Kidney capillary endothelial cell (primary cell): ENCODE measurements at regions not wholly inside any gene's neighbourhood (a gene's known extent, or its start where the extent isn't known, plus 50 kb on each side); places are given as distances from the start of the nearest gene placed in this dataset.

Experiments
- DNase-seq: peaks from one replicate; pipeline ENCODE4 v3.0.0-alpha.2; 2018; ENCODE audit warnings: low spot score

- DNase-seq, result no peak
Observed at GRCh38 chr1:4425892-4426291, 228.5 kb upstream of the AJAP1 start.

GRCh38 chr1:4428711-4429110 is 225.7 kb upstream of the AJAP1 start:
- no peak for DNase-seq

GRCh38 chr1:4430406-4431365 is 223.7 kb upstream of the AJAP1 start:
- no peak for DNase-seq

GRCh38 chr1:4431491-4431890 is 222.9 kb upstream of the AJAP1 start:
- no peak for DNase-seq

- DNase-seq, result no peak
Observed at GRCh38 chr1:4433075-4433474, 221.3 kb upstream of the AJAP1 start.

GRCh38 chr1:4444086-4444485 is 210.3 kb upstream of the AJAP1 start:
- no peak for DNase-seq

GRCh38 chr1:4447778-4448420 is 206.5 kb upstream of the AJAP1 start:
- no peak for DNase-seq

- DNase-seq, result no peak
Observed at GRCh38 chr1:4449972-4450371, 204.4 kb upstream of the AJAP1 start.

GRCh38 chr1:4452701-4453100 is 201.7 kb upstream of the AJAP1 start:
- no peak for DNase-seq

GRCh38 chr1:4460052-4460451 is 194.4 kb upstream of the AJAP1 start:
- DNase-seq, result no peak

- DNase-seq, result no peak
Observed at GRCh38 chr1:4460651-4461050, 193.8 kb upstream of the AJAP1 start.

- DNase-seq, result no peak
Observed at GRCh38 chr1:4461726-4462290, 192.6 kb upstream of the AJAP1 start.

GRCh38 chr1:4462831-4463484 is 191.5 kb upstream of the AJAP1 start:
- DNase-seq, result no peak

GRCh38 chr1:4463631-4464030 is 190.8 kb upstream of the AJAP1 start:
- no peak for DNase-seq

- DNase-seq, result no peak
Observed at GRCh38 chr1:4464478-4464877, 189.9 kb upstream of the AJAP1 start.

GRCh38 chr1:4467241-4467640 is 187.2 kb upstream of the AJAP1 start:
- no peak for DNase-seq

GRCh38 chr1:4468386-4468785 is 186.0 kb upstream of the AJAP1 start:
- no peak for DNase-seq

- no peak for DNase-seq
Observed at GRCh38 chr1:4468804-4469514, 185.4 kb upstream of the AJAP1 start.

- DNase-seq, result no peak
Observed at GRCh38 chr1:4476394-4476793, 178.0 kb upstream of the AJAP1 start.

GRCh38 chr1:4481451-4481850 is 173.0 kb upstream of the AJAP1 start:
- DNase-seq, result no peak

- DNase-seq, result no peak
Observed at GRCh38 chr1:4482526-4482925, 171.9 kb upstream of the AJAP1 start.
